NCI-H526 (cell line): ENCODE measurements at regions not wholly inside any gene's neighbourhood (a gene's known extent, or its start where the extent isn't known, plus 50 kb on each side); places are given as distances from the start of the nearest gene placed in this dataset.
"Not testable (repeated sequence)": the region's sequence is repeated elsewhere in the genome, so short reads cannot be mapped to it uniquely, and the experiment has no call there.

Source experiments
- DNase-seq, 2 experiments: peaks; one replicate each; lab custom pipeline; 2025; lab: John Stamatoyannopoulos, UW

DNA sequence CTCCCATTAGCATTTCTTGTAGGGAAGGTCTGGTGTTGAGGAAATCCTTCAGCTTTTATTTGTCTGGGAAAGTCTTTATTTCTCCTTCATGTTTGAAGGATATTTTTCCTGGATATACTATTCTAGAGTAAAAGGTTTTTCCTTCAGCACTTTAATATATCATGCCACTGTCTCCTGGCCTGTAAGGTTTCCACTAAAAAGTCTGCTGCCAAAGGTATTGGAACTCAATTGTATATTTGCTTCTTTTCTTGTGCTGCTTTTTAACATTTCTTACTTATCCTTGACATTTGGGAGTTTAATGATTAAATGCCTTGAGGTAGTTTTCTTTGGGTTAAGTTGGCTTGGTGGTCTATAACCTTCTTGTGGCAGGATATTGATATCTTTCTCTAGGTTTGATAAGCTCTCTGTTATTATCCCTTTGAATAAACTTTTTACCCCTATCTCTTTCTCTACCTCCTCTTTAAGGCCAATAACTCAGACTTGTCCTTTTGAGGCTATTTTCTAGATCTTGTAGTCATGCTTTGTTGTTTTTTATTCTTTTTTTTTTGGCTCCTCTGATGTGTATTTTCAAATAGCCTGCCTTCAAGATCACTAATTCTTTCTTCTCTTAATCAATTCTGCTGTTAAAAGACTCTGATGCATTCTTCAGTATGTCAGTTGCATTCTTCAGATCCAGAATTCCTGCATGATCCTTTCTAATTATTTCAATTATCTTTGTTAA is 225.0 kb upstream of the ZNF217 start:
- no peak for DNase-seq

DNA sequence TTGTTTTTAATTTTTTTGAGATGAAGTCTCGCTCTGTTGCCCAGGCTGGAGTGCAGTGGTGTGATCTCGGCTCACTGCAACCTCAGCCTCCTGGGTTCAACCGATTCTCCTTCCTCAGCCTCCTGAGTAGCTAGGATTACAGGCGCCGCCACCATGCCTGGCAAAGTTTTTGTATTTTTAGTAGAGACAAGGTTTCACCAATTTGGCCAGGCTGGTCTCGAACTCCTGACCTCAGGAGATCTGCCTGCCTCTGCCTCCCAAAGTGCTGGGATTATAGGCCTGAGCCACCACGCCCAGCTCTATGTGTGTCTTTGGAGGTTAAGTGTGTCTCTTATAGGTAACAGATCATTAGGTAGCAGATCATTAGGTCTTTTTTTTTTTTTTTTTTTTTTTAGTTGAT is 223.9 kb upstream of the ZNF217 start:
- not testable (repeated sequence) for DNase-seq

DNA sequence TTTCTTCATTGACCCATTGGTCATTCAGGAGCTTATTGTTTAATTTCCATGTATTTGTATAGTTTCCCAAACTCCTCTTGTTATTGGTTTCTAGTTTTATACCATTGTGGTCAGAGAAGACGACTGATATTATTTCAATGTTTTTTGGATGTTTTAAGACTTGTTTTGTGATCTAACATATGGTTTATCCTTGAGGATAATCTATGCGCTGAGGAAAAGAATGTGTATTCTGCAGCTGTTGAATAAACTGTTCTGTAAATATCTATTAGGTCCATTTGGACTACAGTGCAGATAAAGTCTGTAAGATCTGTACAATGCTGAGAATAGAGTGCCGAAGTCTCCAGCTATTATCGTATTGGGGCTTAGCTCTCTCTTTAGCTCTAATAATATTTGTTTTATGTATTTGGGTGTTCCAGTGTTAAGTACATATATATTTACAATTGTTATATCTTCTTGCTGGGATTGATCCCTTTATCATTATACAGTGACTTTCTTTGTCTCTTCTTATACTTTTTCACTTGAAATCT is 223.3 kb upstream of the ZNF217 start:
- no peak for DNase-seq

DNA sequence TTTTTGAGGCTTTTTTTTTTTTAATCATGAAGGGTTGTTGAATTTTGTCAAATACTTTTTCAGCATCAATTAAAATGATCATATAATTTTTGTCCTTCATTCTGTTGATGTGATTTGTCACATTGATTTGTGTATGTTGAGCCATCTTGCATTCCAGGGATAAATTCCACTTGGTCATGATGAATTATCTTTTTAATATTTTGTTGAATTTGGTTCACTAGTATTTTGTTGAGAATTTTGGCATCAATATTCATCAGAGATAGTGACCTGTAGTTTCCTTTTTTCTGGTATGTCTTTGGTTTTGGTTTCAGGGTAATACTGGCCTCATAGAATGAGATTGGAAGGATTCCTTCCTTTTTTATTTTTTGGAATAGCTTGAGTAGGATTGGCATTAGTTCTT is 221.9 kb upstream of the ZNF217 start:
- DNase-seq = no peak

DNA sequence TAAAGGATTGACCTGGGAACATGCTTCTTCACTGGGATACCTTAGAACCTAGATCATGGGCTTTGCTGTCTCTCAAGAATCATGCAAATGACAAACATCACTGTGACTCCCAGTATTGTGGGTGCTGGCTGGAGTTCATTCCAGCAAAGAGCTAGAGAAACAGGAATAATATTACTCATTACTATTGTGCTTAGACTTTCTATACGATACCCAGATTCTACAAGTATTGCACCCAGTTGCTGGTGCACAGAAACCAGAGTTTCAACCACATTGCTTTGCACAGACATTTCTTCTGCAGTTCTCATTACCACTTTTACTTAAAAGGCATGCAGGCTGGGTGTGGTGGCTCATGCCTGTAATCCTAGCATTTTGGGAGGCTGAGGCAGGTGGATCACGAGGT is 220.4 kb upstream of the ZNF217 start:
- DNase-seq = no peak

DNA sequence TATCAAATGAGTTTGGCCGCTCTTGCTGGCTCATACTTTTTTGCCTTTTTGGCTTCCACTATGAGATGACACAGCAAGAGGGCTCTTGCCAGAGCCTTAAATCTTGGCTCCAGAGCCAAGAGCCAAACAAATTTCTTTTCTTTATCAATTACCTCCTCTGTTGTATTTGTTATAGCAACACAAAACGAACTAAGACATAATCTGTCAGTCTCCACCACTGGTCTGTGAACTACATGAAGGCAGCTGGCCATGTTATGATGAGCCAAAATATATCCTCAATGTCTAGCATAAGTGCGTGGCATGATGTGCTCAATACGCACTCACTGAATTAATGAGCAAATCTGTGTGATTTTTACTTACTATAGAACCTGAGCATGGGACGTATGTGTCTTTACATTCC is 220.0 kb upstream of the ZNF217 start:
- no peak for DNase-seq

DNA sequence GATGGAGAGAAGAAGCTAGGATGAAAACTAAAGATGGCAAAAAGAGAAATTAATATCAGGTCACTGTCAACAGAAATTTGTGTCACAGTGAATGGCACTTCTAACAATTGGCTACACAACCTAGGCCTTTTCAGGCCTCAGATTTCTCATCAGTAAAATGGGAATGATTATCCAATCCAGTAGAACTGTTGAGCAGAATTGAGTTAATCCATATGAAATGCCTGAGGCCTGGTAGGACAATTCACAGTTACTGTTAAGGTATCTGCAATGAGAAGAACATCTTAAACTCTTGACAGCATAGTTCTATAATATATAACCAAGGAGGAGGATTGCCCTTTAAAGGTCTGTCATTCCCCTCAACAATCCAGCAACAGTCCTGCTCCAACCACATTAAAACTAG is 217.9 kb upstream of the ZNF217 start:
- DNase-seq = no peak

DNA sequence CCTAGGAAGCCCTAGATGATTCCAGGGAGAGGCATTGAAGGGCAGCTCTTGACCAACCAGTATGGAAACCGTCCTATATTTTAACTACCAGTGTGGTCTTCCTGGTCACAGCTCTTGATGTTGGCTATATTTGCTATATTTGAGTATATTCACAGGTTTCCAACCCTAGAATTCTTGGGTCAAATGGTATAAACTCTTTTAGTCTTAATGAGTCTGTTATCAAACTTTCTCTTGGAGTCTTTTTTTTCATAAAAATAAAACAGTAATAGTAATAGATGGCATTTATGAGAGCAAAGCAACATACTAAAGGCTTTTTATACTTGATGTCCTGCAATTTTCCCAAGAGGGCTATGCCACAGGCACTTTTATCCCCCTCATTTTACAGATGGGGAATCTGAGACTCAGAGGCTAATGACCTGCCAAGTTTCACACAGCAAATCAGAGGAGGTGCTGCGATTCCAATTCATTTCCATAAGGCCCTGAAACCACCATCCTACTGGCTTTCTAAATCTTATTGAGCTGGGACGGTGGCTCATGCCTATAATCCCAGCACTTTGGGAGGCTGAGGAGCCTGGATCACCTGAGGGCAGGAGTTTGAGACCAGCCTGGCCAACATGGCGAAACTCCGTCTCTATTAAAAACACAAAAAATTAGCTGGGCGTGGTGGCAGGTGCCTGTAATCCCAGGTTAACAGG is 217.2 kb upstream of the ZNF217 start:
- no peak for DNase-seq

GRCh38 chr20:53809728-53810365 is 216.2 kb upstream of the ZNF217 start:
- no peak for DNase-seq

DNA sequence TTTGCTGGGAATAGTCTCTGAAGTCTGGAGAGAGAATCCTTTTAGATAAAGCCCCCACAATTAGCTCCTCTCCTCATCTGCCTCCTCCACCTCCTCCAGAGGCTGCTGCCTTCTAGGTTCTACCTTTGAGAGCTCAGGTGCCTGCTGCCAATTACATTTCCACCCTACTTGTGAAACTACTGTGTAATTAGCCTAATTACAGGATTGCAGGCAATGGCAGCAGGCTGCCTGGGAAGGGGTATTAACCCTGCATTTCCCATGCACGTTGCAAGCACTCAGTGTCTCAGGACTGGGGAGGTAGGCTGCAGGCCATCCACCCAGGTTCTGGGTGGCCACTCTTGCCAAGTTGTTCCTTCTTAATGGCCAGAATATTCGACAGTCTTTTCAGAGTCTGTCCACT is 215.6 kb upstream of the ZNF217 start:
- no peak for DNase-seq

DNA sequence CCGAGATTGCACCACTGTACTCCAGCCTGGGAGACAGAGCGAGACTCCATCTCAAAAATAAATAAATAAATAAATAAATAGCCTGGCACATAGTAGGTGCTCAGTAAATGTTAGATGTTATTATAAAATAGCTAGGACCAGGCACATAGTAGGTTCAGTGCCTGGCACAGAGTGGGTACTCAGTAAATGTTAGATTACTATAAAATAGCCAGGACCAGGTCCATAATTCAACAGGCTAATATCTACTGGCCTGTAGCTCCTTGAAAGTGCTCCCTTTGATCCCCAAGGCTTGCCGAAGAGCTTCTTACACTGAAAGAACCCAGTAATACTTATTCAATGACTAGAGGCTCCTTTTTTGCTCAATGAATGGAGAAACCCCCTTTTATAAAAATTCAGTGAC is 215.1 kb upstream of the ZNF217 start:
- no peak for DNase-seq

GRCh38 chr20:53808302-53808701 is 214.7 kb upstream of the ZNF217 start:
- DNase-seq = not testable (repeated sequence)

DNA sequence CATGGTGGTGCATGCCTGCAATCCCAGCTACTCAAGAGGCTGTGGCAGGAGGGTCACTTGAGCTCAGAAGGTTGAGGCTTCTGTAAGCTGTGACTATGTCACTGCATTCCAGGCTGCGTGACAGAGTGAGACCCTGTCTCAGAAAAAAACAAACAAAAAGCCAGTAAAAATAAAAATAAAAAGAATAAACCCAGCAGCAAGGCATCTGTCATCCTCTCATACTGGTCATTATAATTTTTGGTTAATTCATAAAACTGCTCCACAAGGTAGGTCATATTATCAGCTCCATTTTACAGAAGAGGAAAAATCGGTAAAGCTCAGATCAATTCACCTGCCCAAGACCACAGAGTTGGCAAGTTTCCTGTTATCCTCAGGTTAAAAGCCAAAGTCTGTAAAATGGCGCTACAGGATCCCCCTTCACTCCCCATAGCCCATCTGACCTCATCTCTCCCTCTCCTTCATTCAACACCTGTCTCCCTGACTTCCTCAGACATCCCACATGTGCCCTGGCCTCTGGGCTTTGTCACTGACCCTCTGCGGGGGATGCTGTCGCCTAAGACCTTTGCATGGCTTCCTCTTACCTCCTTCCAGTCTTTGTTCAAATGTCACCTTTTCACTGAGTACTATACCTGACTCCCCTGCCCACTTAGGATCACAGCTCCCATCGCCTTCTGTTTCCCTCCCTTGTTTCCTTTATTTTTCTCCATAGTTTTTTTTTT is 213.2 kb upstream of the ZNF217 start:
- no peak for DNase-seq

GRCh38 chr20:53805895-53806384 is 212.3 kb upstream of the ZNF217 start:
- DNase-seq = no peak

DNA sequence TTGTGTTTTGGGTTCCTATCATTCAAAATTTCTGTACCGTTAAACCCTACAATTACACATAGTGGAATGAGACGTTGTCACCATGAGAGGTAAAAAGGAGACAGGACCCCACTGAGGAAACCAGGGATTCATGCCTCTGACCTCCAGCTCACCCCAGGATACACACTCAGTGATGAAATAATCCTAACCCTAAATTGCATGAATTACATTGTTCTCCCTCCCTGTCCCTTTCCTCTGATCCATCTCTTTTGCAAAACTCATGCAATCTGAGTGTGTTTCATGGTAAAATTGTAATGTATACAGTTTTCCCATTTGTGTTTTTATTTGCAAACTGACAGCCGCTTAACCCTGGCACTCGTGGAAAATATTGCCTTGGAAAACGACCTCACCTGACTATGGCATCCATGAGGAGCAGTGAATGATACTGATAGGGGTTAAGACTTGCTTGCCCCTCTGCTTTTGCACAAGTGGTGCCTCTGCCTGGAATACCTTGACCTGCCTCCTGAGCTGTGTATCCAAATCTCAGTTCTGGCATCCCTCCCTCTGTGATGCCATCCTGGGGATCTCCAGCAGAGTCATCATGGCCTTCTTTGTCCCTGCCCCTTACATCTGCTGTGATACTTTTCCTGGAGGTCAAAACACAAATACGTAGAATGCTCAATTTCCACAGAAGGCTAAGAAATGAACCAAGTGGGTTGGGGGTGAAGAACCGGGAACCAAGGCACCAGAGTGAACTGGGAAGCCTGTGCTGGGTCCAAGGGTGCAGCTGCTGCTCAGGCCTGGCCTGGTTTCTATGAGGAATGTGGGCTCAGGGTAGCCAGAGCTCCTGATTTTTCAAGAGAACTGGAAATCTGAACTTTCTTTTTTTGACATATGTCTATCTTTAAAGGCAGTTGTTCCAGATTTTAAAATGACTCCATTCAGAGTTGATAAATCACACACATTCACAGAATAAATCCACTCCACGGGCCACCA is 211.6 kb upstream of the ZNF217 start:
- DNase-seq = no peak

- DNase-seq = not testable (repeated sequence)
Observed at GRCh38 chr20:53804308-53804707, 210.7 kb upstream of the ZNF217 start.

GRCh38 chr20:53803492-53804155 is 210.0 kb upstream of the ZNF217 start:
- DNase-seq = no peak

DNA sequence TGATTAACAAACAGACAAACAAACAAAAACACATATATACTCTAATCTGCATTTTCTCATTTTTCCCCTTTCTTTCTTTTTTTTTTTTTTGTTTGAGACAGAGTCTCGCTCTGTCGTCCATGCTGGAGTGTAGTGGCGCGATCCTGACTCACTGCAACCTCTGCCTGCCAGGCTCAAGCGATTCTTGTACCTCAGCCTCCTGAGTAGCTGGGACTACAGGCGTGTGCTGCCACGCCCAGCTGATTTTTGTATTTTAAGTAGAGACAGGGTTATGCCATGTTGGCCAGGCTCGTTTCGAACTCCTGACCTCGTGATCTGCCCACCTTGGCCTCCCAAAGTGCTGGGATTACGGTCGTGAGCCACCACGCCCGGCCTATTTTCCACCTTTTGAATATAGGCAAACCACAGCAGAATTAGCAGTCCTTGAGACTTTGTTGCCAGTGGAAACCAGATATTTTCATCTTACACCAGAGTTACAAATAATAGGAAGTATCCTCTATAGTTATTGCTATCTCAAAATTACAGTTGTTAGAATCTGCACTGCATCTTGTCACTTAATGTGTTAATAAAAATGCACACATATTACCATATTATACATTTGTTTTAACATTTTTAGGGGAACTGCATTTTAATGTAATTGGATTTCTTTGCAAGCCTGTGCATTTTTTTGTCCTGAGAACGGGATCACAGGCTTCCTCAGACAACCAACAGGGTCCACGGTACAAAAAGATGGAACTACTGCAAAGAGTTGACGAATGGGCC is 208.2 kb upstream of the ZNF217 start:
- no peak for DNase-seq

DNA sequence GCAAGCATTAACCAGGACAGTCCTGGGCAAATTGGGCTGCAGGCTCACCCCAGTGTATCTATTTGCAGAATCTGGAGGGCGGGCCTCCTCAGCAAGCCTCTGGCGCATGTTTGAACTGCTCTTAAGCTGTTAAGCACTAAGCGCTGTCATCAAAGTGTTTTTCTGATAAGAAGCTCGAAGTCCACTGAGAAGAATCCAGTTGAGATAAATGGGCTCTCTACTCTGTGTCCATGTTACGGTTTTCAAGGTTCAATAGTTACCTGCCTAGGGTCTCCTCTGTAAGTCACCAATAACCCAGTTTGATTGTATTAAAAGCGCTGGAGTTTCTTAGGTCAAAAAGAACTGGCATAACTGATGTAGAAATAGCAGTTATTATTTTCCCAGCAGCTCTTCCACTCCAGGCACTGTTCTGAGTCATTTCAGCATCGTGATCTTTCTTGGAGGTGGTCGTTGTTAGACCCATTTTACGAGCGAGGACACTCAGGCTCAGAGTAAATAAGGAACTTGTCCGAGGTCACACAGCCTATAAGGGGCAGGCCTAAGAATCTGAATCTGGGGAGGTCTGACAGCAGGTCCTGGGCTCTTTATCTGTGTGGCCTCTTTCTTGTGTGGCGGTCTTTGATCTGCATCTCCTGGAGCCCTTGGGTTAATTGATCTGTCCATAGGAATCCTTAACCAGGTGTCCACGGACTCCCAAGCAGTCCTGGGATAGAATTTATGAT is 207.4 kb upstream of the ZNF217 start:
- no peak for DNase-seq
